ENCODE measurements at regions not wholly inside any gene's neighbourhood (a gene's known extent, or its start where the extent isn't known, plus 50 kb on each side); places are given as distances from the start of the nearest gene placed in this dataset.

DNA sequence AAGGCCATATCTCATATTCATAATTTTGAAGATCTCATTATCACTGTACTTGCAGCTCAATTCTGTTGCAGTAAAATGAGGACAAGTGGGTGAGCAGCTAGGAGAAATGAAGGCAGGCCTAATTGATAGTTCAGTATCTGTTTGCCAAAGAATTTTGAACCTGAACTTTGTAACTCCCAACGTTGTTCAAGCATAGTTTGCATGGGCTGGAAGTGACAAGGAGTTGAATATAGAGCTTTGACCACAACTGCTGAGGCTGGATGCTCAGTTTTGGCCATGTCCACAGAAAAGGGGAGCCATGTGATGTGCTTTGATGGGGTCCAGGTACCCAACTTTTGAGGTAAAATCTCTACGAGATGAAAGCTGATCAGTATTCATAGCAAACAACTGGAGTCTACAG lies 177.5 kb downstream of the NXNL2 start:
- H3K9me3 Mint-ChIP-seq (ENCODE audit: unreplicated experiment): peaks cover 10% of the 10 kb centered on the region
- no peak for FAIRE-seq
- no peak for TF ChIP-seq EZH2 (IDR thresholded peaks at IDR 0.05; ENCODE audit: insufficient read depth, low read length)
- TF ChIP-seq, protein P1, sequence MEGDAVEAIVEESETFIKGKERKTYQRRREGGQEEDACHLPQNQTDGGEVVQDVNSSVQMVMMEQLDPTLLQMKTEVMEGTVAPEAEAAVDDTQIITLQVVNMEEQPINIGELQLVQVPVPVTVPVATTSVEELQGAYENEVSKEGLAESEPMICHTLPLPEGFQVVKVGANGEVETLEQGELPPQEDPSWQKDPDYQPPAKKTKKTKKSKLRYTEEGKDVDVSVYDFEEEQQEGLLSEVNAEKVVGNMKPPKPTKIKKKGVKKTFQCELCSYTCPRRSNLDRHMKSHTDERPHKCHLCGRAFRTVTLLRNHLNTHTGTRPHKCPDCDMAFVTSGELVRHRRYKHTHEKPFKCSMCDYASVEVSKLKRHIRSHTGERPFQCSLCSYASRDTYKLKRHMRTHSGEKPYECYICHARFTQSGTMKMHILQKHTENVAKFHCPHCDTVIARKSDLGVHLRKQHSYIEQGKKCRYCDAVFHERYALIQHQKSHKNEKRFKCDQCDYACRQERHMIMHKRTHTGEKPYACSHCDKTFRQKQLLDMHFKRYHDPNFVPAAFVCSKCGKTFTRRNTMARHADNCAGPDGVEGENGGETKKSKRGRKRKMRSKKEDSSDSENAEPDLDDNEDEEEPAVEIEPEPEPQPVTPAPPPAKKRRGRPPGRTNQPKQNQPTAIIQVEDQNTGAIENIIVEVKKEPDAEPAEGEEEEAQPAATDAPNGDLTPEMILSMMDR (IDR thresholded peaks at IDR 0.05; ENCODE audit: insufficient read depth, low read depth, low read length): no peak

DNA sequence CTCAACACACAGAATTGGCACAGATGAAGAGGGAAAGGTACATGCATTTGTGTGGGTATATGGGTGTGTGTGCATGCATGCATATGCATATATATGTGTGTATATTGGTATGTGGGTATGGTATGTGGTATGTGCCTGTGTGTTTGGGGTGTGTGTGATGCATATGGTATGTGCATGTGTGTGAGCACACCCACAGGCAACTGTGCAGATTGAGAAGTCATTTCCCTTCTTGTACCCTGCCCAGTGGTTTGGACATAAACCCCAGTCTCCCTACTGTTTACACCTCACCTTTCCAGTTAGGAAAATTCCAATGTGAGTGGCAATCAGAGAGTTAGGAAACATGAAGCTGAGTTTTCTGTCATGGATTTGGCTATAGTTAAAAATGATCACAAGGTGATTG lies 178.0 kb downstream of the NXNL2 start:
- TF ChIP-seq EZH2 (IDR thresholded peaks at IDR 0.05; ENCODE audit: insufficient read depth, low read length): no peak
- TF ChIP-seq, protein P1 (IDR thresholded peaks at IDR 0.05; ENCODE audit: insufficient read depth, low read depth, low read length): no peak
- no peak overlapping the region for H3K4me2 ChIP-seq (ENCODE audit: low read length)
- H3K27me3 Mint-ChIP-seq (ENCODE audit: low read depth, unreplicated experiment): no peaks in the 10 kb centered on the region
- no peak overlapping the region for H2AFZ ChIP-seq (ENCODE audit: low read depth, low read length)
- no peak overlapping the region for H3K27ac ChIP-seq (ENCODE audit: low read depth, low read length)
- no peak overlapping the region for H3K27ac Mint-ChIP-seq (ENCODE audit: unreplicated experiment)
- no peaks in the 10 kb centered on the region for H3K36me3 ChIP-seq (ENCODE audit: insufficient read depth, low read length)
- no peak overlapping the region for H3K4me3 Mint-ChIP-seq (ENCODE audit: unreplicated experiment)
- DNase-seq (ENCODE audit: low read depth) (no peak), FAIRE-seq (no peak)
- H3K4me1 Mint-ChIP-seq (ENCODE audit: low read depth, unreplicated experiment): no peaks in the 10 kb centered on the region
- no peaks in the 10 kb centered on the region for H4K20me1 ChIP-seq (ENCODE audit: insufficient read depth, low read length)
- peaks cover 10% of the 10 kb centered on the region for H3K9me3 Mint-ChIP-seq (ENCODE audit: unreplicated experiment)
- no peaks in the 10 kb centered on the region for H3K27me3 ChIP-seq (ENCODE audit: insufficient read depth, low read length)
- no peaks in the 10 kb centered on the region for H3K4me1 ChIP-seq (ENCODE audit: insufficient read depth, low read length)
- H3K9ac ChIP-seq (ENCODE audit: low read length): no peak overlapping the region
- no peaks in the 10 kb centered on the region for H3K36me3 Mint-ChIP-seq (ENCODE audit: low read depth, unreplicated experiment)
- no peaks in the 10 kb centered on the region for H3K9me3 ChIP-seq (ENCODE audit: insufficient read depth, low read depth, low read length)
- H3K4me3 ChIP-seq (ENCODE audit: insufficient read depth, low read depth, low read length): no peak overlapping the region
- no peaks in the 10 kb centered on the region for H3K79me2 ChIP-seq (ENCODE audit: insufficient read depth, low read length)

More for the DNA sequence above, 177.5 kb downstream of the NXNL2 start:
- Histone ChIP-seq H3K4me2 (ENCODE audit: low read length) (no peak overlapping the region), H2AFZ (ENCODE audit: low read depth, low read length) (no peak overlapping the region), H3K9me3 (ENCODE audit: insufficient read depth, low read depth, low read length) (no peaks in the 10 kb centered on the region), H3K27me3 (ENCODE audit: insufficient read depth, low read length) (no peaks in the 10 kb centered on the region), H3K27ac (ENCODE audit: low read depth, low read length) (no peak overlapping the region), H4K20me1 (ENCODE audit: insufficient read depth, low read length) (no peaks in the 10 kb centered on the region), H3K4me1 (ENCODE audit: insufficient read depth, low read length) (no peaks in the 10 kb centered on the region), H3K36me3 (ENCODE audit: insufficient read depth, low read length) (no peaks in the 10 kb centered on the region), H3K79me2 (ENCODE audit: insufficient read depth, low read length) (no peaks in the 10 kb centered on the region), H3K9ac (ENCODE audit: low read length) (no peak overlapping the region), H3K4me3 (ENCODE audit: insufficient read depth, low read depth, low read length) (no peak overlapping the region)
- Mint-ChIP-seq H3K27me3 (ENCODE audit: low read depth, unreplicated experiment) (no peaks in the 10 kb centered on the region), H3K4me3 (ENCODE audit: unreplicated experiment) (no peak overlapping the region), H3K27ac (ENCODE audit: unreplicated experiment) (no peak overlapping the region), H3K4me1 (ENCODE audit: low read depth, unreplicated experiment) (no peaks in the 10 kb centered on the region), H3K36me3 (ENCODE audit: low read depth, unreplicated experiment) (no peaks in the 10 kb centered on the region)
- DNase-seq (ENCODE audit: low read depth): no peak

GRCh38 chr9:88716596-88717290 lies 181.8 kb downstream of the NXNL2 start:
- DNase-seq (ENCODE audit: low read depth) (peak; percentile 39), FAIRE-seq (no peak)
- Histone ChIP-seq H2AFZ (ENCODE audit: low read depth, low read length) (no peak overlapping the region), H3K4me1 (ENCODE audit: insufficient read depth, low read length) (no peaks in the 10 kb centered on the region), H3K4me2 (ENCODE audit: low read length) (no peak overlapping the region), H3K9ac (ENCODE audit: low read length) (no peak overlapping the region), H3K9me3 (ENCODE audit: insufficient read depth, low read depth, low read length) (no peaks in the 10 kb centered on the region), H3K27ac (ENCODE audit: low read depth, low read length) (no peak overlapping the region), H3K36me3 (ENCODE audit: insufficient read depth, low read length) (no peaks in the 10 kb centered on the region), H3K4me3 (ENCODE audit: insufficient read depth, low read depth, low read length) (no peak overlapping the region), H3K79me2 (ENCODE audit: insufficient read depth, low read length) (no peaks in the 10 kb centered on the region), H4K20me1 (ENCODE audit: insufficient read depth, low read length) (no peaks in the 10 kb centered on the region), H3K27me3 (ENCODE audit: insufficient read depth, low read length) (no peaks in the 10 kb centered on the region)
- no peak for TF ChIP-seq EZH2 (IDR thresholded peaks at IDR 0.05; ENCODE audit: insufficient read depth, low read length)
- TF ChIP-seq, protein P1 (IDR thresholded peaks at IDR 0.05; ENCODE audit: insufficient read depth, low read depth, low read length): no peak
- peaks cover 8% of the 10 kb centered on the region for H3K9me3 Mint-ChIP-seq (ENCODE audit: unreplicated experiment)
- no peaks in the 10 kb centered on the region for H3K4me1 Mint-ChIP-seq (ENCODE audit: low read depth, unreplicated experiment)
- H3K27ac Mint-ChIP-seq (ENCODE audit: unreplicated experiment): no peak overlapping the region
- no peaks in the 10 kb centered on the region for H3K27me3 Mint-ChIP-seq (ENCODE audit: low read depth, unreplicated experiment)
- H3K36me3 Mint-ChIP-seq (ENCODE audit: low read depth, unreplicated experiment): no peaks in the 10 kb centered on the region
- no peak overlapping the region for H3K4me3 Mint-ChIP-seq (ENCODE audit: unreplicated experiment)

Data from astrocyte (in vitro differentiated cells and primary cell).